ENCODE measurements at regions not wholly inside any gene's neighbourhood (a gene's known extent, or its start where the extent isn't known, plus 50 kb on each side); places are given as distances from the start of the nearest gene placed in this dataset.

DNA sequence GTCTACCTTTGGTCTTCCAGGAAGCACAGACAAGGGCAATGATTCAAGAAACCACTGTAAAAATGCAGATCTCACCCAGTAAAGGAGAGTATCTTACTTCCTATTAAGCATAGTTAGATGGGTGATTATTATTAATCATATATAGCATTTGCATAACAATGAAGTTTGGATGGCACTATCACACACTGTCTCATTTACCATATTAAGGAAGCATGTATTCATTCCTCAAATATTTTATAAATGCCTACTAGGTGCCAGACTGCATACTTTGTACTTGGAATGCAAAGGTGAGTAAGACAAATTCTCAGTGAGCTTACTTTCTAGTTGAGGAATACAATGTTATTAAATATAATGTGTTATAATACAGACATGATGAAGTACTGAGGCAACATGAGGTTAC, 53.9 kb upstream of the SKAP2 start:
- H3K9ac ChIP-seq = no peak overlapping the region
- no peak overlapping the region for H2AFZ ChIP-seq
- no peaks in the 10 kb centered on the region for H3K27me3 ChIP-seq (ENCODE audit: control insufficient read depth, insufficient read depth, low read length)
- H3K4me1 ChIP-seq = no peaks in the 10 kb centered on the region
- H3K27ac ChIP-seq = no peak overlapping the region
- no peaks in the 10 kb centered on the region for H3K79me2 ChIP-seq
- no peaks in the 10 kb centered on the region for H3K9me3 ChIP-seq (ENCODE audit: control insufficient read depth, low read length)
- no peak overlapping the region for H3K4me3 ChIP-seq (ENCODE audit: low read depth, low read length)
- H3K4me2 ChIP-seq (ENCODE audit: low read length) = no peak overlapping the region
- TF ChIP-seq, protein P1, sequence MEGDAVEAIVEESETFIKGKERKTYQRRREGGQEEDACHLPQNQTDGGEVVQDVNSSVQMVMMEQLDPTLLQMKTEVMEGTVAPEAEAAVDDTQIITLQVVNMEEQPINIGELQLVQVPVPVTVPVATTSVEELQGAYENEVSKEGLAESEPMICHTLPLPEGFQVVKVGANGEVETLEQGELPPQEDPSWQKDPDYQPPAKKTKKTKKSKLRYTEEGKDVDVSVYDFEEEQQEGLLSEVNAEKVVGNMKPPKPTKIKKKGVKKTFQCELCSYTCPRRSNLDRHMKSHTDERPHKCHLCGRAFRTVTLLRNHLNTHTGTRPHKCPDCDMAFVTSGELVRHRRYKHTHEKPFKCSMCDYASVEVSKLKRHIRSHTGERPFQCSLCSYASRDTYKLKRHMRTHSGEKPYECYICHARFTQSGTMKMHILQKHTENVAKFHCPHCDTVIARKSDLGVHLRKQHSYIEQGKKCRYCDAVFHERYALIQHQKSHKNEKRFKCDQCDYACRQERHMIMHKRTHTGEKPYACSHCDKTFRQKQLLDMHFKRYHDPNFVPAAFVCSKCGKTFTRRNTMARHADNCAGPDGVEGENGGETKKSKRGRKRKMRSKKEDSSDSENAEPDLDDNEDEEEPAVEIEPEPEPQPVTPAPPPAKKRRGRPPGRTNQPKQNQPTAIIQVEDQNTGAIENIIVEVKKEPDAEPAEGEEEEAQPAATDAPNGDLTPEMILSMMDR (IDR thresholded peaks at IDR 0.05) = no peak
- H3K36me3 ChIP-seq (ENCODE audit: control insufficient read depth, insufficient read depth, low read length) = no peaks in the 10 kb centered on the region

DNA sequence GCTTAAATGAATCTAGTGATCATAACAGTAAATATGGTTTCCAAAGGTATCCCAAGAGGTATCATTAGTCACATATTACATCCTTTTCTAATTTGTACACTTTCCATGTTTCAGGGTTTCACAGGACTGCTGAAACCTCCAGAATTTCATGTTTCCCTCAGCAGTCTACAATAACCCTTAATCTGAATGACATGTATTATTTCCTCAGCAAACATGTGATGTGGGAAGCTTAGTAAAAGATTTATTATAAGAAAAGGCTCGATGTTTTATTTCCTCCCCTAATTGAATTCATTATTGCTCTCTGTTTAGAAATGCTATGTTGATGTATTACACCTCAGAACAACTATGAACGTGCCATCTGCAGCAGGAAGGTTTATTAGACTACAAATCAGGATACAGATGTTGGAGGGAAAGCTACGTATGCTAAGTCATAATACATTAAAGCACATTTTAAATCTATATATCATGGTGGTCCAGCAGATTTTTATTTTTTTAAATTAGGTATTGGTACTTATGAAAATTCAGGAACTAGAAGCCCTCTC, 52.5 kb upstream of the SKAP2 start:
- Histone ChIP-seq H3K79me2 (no peaks in the 10 kb centered on the region), H3K27me3 (ENCODE audit: control insufficient read depth, insufficient read depth, low read length) (no peaks in the 10 kb centered on the region), H3K27ac (no peak overlapping the region), H3K36me3 (ENCODE audit: control insufficient read depth, insufficient read depth, low read length) (no peaks in the 10 kb centered on the region), H3K9me3 (ENCODE audit: control insufficient read depth, low read length) (no peaks in the 10 kb centered on the region), H3K4me1 (no peaks in the 10 kb centered on the region), H3K4me3 (ENCODE audit: low read depth, low read length) (no peak overlapping the region), H3K9ac (no peak overlapping the region), H3K4me2 (ENCODE audit: low read length) (no peak overlapping the region), H2AFZ (no peak overlapping the region)
- TF ChIP-seq, protein P1 (IDR thresholded peaks at IDR 0.05) = no peak

DNA sequence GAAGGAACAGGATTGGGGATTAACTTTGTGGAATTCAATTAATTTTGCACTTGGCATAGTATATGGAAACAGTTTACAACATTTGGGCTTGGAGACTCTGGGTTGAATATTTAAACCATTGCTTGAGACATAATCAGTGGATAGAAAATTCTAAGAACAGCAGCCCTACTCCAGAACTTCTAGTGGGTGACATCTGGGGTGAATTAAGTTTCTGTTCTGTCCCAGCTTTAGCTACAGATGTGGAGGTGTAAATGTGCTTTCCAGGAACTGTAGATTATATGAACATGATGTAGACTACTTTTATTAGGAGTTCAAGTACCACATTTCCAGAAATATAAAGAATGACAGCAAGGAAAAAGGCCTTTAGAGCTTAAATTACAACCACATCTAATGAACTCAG, 51.9 kb upstream of the SKAP2 start:
- H3K79me2 ChIP-seq = no peaks in the 10 kb centered on the region
- H3K4me1 ChIP-seq = no peaks in the 10 kb centered on the region
- H2AFZ ChIP-seq = no peak overlapping the region
- TF ChIP-seq, protein P1 (IDR thresholded peaks at IDR 0.05) = no peak
- H3K36me3 ChIP-seq (ENCODE audit: control insufficient read depth, insufficient read depth, low read length) = no peaks in the 10 kb centered on the region
- H3K4me2 ChIP-seq (ENCODE audit: low read length) = no peak overlapping the region
- H3K27ac ChIP-seq = no peak overlapping the region
- H3K9ac ChIP-seq = no peak overlapping the region
- H3K9me3 ChIP-seq (ENCODE audit: control insufficient read depth, low read length) = no peaks in the 10 kb centered on the region
- H3K4me3 ChIP-seq (ENCODE audit: low read depth, low read length) = no peak overlapping the region
- no peaks in the 10 kb centered on the region for H3K27me3 ChIP-seq (ENCODE audit: control insufficient read depth, insufficient read depth, low read length)

Data from parathyroid adenoma (tissue), 2 donors.